GM04504 (cell line): ENCODE measurements at regions not wholly inside any gene's neighbourhood (a gene's known extent, or its start where the extent isn't known, plus 50 kb on each side); places are given as distances from the start of the nearest gene placed in this dataset.
"Not testable (repeated sequence)": the region's sequence is repeated elsewhere in the genome, so short reads cannot be mapped to it uniquely, and the experiment has no call there.

Experiments used
- DNase-seq: peaks from one replicate; pipeline ENCODE4 v3.0.0-alpha.2; 2012; ENCODE audit warnings: low read depth

DNA sequence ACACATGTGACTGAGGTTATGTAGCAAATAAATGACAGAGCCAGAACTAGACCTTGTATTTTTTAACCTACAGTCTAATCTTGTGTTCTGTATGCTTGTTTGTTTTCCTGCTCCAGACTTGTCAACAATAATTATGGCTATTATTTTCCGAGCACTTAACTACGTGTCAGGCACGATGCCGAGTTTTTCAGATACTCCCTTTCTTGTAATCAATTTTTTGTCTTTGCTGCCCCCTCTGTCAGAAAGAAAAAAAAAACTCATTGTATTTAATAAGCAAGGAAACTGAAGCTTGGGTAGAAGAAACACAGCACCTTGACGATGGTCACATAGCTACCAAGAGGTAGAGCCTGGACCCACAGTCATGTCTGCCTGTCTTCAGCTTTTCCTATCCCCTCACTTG, 95.7 kb upstream of the TRIM77 start:
- DNase-seq: not testable (repeated sequence)

GRCh38 chr11:89615642-89616041, 94.5 kb upstream of the TRIM77 start:
- not testable (repeated sequence) for DNase-seq

- DNase-seq: not testable (repeated sequence)
Measured at GRCh38 chr11:89616161-89616560, 93.9 kb upstream of the TRIM77 start.

- not testable (repeated sequence) for DNase-seq
Measured at GRCh38 chr11:89616999-89617602, 93.0 kb upstream of the TRIM77 start.

DNA sequence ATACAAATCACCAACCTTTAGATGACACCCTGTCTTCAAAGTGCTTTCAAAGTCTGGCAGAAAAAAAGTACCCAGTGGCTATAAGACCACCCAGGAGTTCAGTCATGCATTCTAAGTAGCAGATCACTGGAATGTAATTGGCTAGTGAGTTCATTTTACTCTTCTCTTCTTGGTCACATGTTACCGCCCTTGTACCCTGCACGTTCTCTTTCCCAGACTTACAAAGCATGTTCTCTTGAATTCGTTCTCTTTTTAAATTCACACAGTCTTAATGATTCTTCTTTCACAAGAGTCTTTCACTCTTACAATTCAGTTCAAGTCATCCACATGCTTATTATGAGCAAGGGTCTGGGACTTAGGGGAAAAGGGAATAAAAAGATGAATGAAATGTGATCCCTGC, 89.4 kb upstream of the TRIM77 start:
- not testable (repeated sequence) for DNase-seq

DNA sequence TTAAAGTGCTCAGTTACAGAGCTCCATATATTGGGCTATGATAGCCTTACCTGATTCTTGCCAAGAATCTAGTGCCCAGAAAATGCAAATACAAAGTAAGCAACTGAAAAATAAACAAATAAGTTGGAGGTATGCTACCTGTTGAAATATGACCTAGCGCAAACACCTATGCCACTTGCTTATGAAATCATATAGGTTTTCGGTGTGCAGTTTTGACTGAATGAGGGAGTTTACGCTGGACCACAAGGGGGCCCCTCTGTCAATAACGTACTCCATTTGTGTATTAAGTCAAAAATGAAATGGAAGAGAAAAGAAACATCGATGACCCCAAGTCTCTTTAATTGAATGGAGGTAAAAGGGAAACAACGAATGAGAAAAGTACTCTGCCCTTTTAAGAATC, 84.9 kb upstream of the TRIM77 start:
- DNase-seq: no peak

GRCh38 chr11:89626366-89626765, 83.7 kb upstream of the TRIM77 start:
- no peak for DNase-seq

DNA sequence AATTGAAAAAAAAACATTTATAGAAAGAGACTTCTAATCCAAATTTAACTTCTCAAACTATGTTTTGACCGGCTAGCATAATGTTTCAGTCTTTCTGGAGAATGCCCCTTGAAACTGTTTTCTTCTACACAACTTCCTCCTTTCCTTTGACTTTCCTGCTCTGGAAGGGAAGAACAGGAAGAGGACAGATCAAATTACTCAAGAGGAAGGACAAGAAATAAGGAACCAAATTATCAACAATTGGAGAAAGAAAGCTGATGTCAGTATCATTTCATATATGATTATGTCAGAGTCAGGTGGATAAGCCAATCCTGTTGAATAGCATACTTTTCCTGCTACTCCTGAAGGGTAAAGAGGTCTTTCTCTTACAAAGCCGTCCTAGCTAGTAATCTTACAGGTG, 83.2 kb upstream of the TRIM77 start:
- not testable (repeated sequence) for DNase-seq

- no peak for DNase-seq
Measured at GRCh38 chr11:89633135-89633705, 76.9 kb upstream of the TRIM77 start.

DNA sequence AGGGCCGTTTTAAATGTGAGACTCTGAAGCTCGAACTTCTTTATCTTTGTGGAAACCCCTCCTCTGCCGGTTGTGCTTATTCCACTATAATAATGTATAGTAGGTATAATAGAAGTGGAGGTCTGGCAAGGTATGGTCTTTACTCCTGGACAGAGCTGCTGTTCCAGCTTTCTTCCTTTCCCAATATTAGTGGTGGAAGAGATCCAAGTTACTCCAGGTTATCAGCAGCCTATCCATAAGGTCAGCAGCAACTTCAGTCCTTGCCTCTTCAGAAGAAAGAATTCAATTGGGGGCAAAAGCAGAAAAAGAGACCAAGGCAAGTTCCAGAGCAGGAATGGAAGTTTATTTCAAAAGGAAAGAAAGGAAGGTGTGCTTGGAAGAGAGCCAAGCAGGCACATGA, 69.3 kb upstream of the TRIM77 start:
- not testable (repeated sequence) for DNase-seq

GRCh38 chr11:89648232-89648631, 61.9 kb upstream of the TRIM77 start:
- DNase-seq: not testable (repeated sequence)

GRCh38 chr11:89648996-89649395, 61.1 kb upstream of the TRIM77 start:
- not testable (repeated sequence) for DNase-seq

GRCh38 chr11:89654669-89655068, 55.4 kb upstream of the TRIM77 start:
- not testable (repeated sequence) for DNase-seq

DNA sequence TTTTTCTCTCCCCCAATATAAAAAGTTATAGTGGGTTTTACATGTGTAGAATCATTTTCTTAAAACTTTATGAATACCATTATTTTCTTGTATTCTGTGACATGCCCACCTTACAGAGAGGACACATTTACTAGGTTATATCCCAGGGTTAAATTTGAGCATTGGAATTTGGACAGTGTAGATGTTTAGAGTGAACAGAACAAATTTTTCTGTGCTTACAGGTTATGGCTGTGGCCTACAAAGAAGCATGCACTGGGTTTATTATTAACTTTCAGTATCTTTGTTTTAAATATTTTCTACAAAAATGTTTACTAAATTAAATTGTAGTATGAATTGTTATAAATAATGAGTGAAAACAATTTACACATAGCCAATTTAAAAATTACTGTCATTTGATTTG, 51.3 kb upstream of the TRIM77 start:
- DNase-seq: not testable (repeated sequence)

GRCh38 chr11:89659414-89659813, 50.7 kb upstream of the TRIM77 start:
- not testable (repeated sequence) for DNase-seq

DNA sequence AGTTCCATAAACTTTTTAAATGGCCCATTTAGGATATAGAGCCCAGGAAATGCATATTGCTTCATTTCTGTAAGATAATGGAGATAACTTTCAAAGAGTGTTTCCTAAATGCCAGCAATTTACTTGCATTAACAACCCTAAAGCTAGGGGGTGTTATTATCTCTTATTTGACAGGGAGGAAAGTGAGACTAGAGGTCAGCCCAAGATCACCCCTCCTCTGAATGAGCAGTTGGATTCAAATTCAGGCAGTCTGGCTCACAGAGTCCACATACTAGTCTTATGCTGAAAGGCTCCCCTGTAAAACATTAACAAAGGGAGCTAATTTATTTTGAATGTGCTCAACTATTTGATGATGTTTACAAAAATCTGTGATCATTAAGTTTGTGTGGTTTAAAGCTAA, 49.9 kb upstream of the TRIM77 start:
- no peak for DNase-seq
